ENCODE measurements at regions not wholly inside any gene's neighbourhood (a gene's known extent, or its start where the extent isn't known, plus 50 kb on each side); places are given as distances from the start of the nearest gene placed in this dataset.

DNA sequence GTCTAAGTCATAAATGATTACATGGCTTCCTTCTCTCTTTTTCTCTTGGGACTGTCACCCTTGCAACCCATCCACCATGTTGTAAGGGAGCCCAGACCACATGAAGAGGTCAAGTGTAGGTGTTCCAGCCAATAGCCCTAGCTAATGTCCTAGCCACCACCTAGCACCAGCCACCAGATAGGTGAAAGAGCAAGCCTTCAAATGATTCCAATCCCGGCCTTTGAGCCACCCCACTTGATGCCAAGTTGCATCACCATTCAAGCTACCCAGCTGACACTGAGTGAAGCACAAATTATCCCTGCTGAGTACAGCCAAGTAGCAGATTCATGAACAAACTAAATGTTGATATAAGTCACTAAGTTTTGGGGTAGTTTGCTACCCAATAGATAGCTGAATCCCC lies 274.3 kb downstream of the BCOR start:
- Histone ChIP-seq H3K27ac (no peak overlapping the region), H3K4me1 (ENCODE audit: low read depth) (peaks cover 7% of the 10 kb centered on the region), H3K9me3 (ENCODE audit: low read depth) (no peaks in the 10 kb centered on the region), H3K27me3 (no peaks in the 10 kb centered on the region), H3K4me3 (no peak overlapping the region), H3K36me3 (no peaks in the 10 kb centered on the region)
- TF ChIP-seq, protein P1, sequence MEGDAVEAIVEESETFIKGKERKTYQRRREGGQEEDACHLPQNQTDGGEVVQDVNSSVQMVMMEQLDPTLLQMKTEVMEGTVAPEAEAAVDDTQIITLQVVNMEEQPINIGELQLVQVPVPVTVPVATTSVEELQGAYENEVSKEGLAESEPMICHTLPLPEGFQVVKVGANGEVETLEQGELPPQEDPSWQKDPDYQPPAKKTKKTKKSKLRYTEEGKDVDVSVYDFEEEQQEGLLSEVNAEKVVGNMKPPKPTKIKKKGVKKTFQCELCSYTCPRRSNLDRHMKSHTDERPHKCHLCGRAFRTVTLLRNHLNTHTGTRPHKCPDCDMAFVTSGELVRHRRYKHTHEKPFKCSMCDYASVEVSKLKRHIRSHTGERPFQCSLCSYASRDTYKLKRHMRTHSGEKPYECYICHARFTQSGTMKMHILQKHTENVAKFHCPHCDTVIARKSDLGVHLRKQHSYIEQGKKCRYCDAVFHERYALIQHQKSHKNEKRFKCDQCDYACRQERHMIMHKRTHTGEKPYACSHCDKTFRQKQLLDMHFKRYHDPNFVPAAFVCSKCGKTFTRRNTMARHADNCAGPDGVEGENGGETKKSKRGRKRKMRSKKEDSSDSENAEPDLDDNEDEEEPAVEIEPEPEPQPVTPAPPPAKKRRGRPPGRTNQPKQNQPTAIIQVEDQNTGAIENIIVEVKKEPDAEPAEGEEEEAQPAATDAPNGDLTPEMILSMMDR (IDR thresholded peaks at IDR 0.05; ENCODE audit: low read depth, low read length), result no peak
- no peak for DNase-seq (ENCODE audit: low read depth in 1 of 2, low spot score in 1 of 2)

DNA sequence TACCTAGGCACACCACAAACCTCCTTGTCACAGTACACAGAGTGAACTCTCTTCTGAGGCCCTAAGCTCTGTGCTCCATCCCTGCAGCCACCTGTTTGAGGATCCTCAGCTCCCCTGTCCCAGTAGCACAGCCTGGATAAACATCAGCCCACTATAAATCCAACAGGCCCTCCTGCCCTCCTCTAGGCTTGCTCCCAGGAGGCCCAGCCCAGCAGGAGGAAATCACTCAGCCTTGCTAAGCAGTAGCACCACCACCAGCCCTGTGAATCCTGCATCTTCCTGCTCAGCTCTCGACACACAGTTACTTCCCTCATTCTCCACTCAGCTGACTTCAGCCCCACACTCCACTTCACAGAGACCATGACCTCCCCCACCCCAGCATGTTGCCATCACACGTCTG lies 273.9 kb downstream of the BCOR start:
- DNase-seq (ENCODE audit: low read depth in 1 of 2, low spot score in 1 of 2), result no peak
- Histone ChIP-seq H3K4me3 (no peak overlapping the region), H3K27ac (no peak overlapping the region), H3K9me3 (ENCODE audit: low read depth) (no peaks in the 10 kb centered on the region), H3K4me1 (ENCODE audit: low read depth) (peaks cover 7% of the 10 kb centered on the region), H3K36me3 (no peaks in the 10 kb centered on the region), H3K27me3 (no peaks in the 10 kb centered on the region)
- TF ChIP-seq, protein P1 (IDR thresholded peaks at IDR 0.05; ENCODE audit: low read depth, low read length), result no peak

DNA sequence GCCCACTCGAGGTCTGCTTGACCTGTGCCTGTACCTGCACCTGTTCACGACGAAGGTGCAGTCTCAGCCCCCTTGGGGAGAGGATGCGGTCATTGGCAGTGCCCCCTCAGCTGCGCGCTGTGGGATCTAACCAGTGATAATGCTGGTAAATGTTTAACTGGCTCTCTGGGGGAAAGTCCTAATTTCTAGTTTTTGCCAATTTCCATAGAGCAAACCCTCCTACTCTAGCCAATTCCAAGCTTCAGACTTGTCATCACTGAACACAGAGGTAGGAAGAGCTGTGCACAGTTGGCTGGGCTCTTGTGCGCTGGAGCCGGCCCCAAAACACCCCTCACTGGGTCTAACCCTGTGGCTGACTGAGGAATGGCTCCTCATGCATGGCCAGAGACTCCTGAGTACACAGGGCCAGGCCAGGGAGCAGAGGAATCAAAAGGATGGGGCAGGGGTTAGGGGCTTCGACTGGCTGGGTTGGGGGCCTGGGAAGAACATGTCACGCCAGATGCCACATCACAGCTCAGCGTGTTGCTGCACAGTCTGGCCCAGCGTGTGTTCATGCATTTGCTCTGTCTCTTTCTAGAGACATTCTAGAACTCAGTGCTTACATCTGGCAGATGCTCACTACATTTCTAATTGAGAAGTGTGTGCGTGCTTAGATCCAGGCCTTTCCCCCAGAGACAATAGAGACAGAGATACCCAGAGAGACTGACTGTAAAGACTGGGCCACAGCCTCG lies 270.8 kb downstream of the BCOR start:
- TF ChIP-seq, protein P1 (IDR thresholded peaks at IDR 0.05; ENCODE audit: low read depth, low read length), result no peak
- H3K36me3 ChIP-seq, result no peaks in the 10 kb centered on the region
- no peaks in the 10 kb centered on the region for H3K27me3 ChIP-seq
- no peaks in the 10 kb centered on the region for H3K4me1 ChIP-seq (ENCODE audit: low read depth)
- H3K9me3 ChIP-seq (ENCODE audit: low read depth), result no peaks in the 10 kb centered on the region
- H3K4me3 ChIP-seq, result no peak overlapping the region
- no peak overlapping the region for H3K27ac ChIP-seq
- no peak for DNase-seq (ENCODE audit: low read depth in 1 of 2, low spot score in 1 of 2)

DNA sequence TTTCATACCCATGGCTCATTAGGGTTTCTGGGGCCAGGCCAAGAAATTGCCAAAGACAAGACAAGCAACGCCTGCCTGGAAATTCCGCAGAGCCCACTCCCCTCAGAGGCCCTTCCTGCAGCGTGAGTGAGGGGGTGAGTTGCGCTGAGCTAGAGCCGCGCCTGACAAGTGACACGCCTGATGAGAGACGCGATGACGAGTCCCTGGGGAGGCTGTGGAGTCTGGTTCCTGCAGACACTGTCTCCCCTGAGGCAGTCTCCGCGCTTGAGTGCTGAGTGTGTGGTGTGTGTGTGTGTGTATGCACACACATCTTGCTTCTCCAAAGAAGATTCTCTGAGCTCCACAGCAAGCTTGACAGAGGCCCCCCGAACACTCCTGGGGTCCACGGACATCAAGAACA lies 269.8 kb downstream of the BCOR start:
- Histone ChIP-seq H3K36me3 (no peaks in the 10 kb centered on the region), H3K27me3 (no peaks in the 10 kb centered on the region), H3K9me3 (ENCODE audit: low read depth) (no peaks in the 10 kb centered on the region), H3K4me3 (no peak overlapping the region), H3K4me1 (ENCODE audit: low read depth) (no peaks in the 10 kb centered on the region), H3K27ac (no peak overlapping the region)
- no peak for DNase-seq (ENCODE audit: low read depth in 1 of 2, low spot score in 1 of 2)
- TF ChIP-seq, protein P1 (IDR thresholded peaks at IDR 0.05; ENCODE audit: low read depth, low read length), result no peak

DNA sequence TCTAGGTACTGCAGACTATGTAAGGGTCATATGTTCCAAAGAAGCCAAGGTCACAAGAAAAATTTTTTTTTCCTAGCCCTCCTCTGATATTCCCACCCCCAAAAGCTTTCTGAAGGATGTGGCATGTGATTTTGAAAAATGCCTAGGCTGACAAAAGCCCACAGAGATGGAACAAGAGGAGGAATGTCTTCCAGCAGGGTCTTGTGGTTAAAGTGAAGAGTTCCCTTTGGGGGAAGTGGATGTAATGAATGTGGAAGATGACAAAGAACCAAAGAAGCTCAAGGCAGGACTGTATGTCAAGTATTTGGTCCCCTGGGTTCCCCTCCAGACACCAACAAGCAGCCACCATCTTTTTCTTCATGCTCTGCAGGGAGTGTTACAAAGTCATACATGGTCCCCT lies 268.8 kb downstream of the BCOR start:
- Histone ChIP-seq H3K36me3 (no peaks in the 10 kb centered on the region), H3K4me1 (ENCODE audit: low read depth) (no peaks in the 10 kb centered on the region), H3K27ac (no peak overlapping the region), H3K4me3 (no peak overlapping the region), H3K27me3 (no peaks in the 10 kb centered on the region), H3K9me3 (ENCODE audit: low read depth) (no peaks in the 10 kb centered on the region)
- TF ChIP-seq, protein P1 (IDR thresholded peaks at IDR 0.05; ENCODE audit: low read depth, low read length), result no peak
- DNase-seq (ENCODE audit: low read depth in 1 of 2, low spot score in 1 of 2), result no peak
